Neural progenitor cell (in vitro differentiated cells): ENCODE measurements at regions not wholly inside any gene's neighbourhood (a gene's known extent, or its start where the extent isn't known, plus 50 kb on each side); places are given as distances from the start of the nearest gene placed in this dataset.

Experiments
- DNase-seq: peaks from one replicate; pipeline ENCODE4 v3.0.0-alpha.2; 2016; ENCODE audit warnings: low spot score
- H2AFZ ChIP-seq: fragments of 200-600 bp; sonication (generic); replicated peaks from 2 replicates; pipeline ENCODE4 v1.6.1; 2016; ENCODE audit warnings: antibody characterized with exemption
- H3F3A ChIP-seq: fragments of 200-600 bp; sonication (generic); 2 replicates; pipeline ENCODE4 v1.6.1; 2016; ENCODE audit warnings: antibody characterized with exemption, low read depth
- H3K27ac ChIP-seq: fragments of 200-600 bp; sonication (generic); 2 replicates; pipeline ENCODE4 v1.5.1; 2016; ENCODE audit warnings: mild to moderate bottlenecking
- H3K27me3 ChIP-seq: fragments of 200-600 bp; sonication (generic); 2 replicates; pipeline ENCODE4 v1.6.1; 2016; ENCODE audit warnings: mild to moderate bottlenecking, moderate library complexity
- H3K36me3 ChIP-seq: fragments of 200-600 bp; sonication (generic); 2 replicates; pipeline ENCODE4 v1.5.1; 2016
- H3K4me1 ChIP-seq: fragments of 200-600 bp; sonication (generic); 2 replicates; pipeline ENCODE4 v1.6.1; 2016; ENCODE audit warnings: mixed run types
- H3K4me2 ChIP-seq: fragments of 200-600 bp; sonication (generic); 2 replicates; pipeline ENCODE4 v1.6.1; 2016
- H3K4me3 ChIP-seq: fragments of 200-600 bp; sonication (generic); 2 replicates; pipeline ENCODE4 v1.5.1; 2016
- H3K79me2 ChIP-seq: fragments of 200-600 bp; sonication (generic); 2 replicates; pipeline ENCODE4 v1.6.1; 2016; ENCODE audit warnings: low read depth
- H3K9ac ChIP-seq: fragments of 200-600 bp; sonication (generic); 2 replicates; pipeline ENCODE4 v1.6.1; 2016
- H3K9me3 ChIP-seq: fragments of 200-600 bp; sonication (generic); 2 replicates; pipeline ENCODE4 v1.5.1; 2016; ENCODE audit warnings: low read depth
- H4K20me1 ChIP-seq: fragments of 200-600 bp; sonication (generic); 2 replicates; pipeline ENCODE4 v1.6.1; 2016; ENCODE audit warnings: low read depth
- H3K27ac Mint-ChIP-seq: 3 replicates; pipeline ENCODE4 v1.8.0; 2021; ENCODE audit warnings: mixed read lengths
- H3K27me3 Mint-ChIP-seq: 2 replicates; pipeline ENCODE4 v1.8.0; 2022; ENCODE audit warnings: low read depth, mild to moderate bottlenecking, inconsistent platforms, moderate library complexity, mixed read lengths; ENCODE audit not compliant: insufficient read depth
- H3K36me3 Mint-ChIP-seq: 3 replicates; pipeline ENCODE4 v1.8.0; 2021; ENCODE audit warnings: mixed read lengths
- H3K4me1 Mint-ChIP-seq: 3 replicates; pipeline ENCODE4 v1.8.0; 2021; ENCODE audit warnings: mixed read lengths
- H3K4me3 Mint-ChIP-seq: 3 replicates; pipeline ENCODE4 v1.8.0; 2021; ENCODE audit warnings: mild to moderate bottlenecking, moderate library complexity, mixed read lengths
- H3K9me3 Mint-ChIP-seq: 3 replicates; pipeline ENCODE4 v1.8.0; 2020; ENCODE audit warnings: mixed read lengths
- CTCF ChIP-seq: fragments of 200-600 bp; sonication (generic); IDR thresholded peaks from 2 replicates; pipeline ENCODE4 v1.5.1; 2017; ENCODE audit warnings: antibody characterized with exemption, mild to moderate bottlenecking
- EZH2 ChIP-seq: fragments of 200-600 bp; sonication (generic); IDR thresholded peaks from 2 replicates; pipeline ENCODE4 v1.6.1; 2017; ENCODE audit warnings: antibody characterized with exemption, mild to moderate bottlenecking, moderate library complexity
- EZH2phosphoT487 ChIP-seq: fragments of 200-600 bp; sonication (generic); IDR thresholded peaks from 2 replicates; pipeline ENCODE4 v1.6.1; 2017; ENCODE audit warnings: antibody characterized with exemption

GRCh38 chr13:26934096-26934495 is 173.5 kb upstream of the GPR12 start:
- H3K4me2 ChIP-seq = no peak overlapping the region

GRCh38 chr13:26932465-26932864 is 171.9 kb upstream of the GPR12 start:
- no peak for TF ChIP-seq EZH2
- Histone ChIP-seq H3K36me3 (no peaks in the 10 kb centered on the region), H3K27me3 (peaks cover 3% of the 10 kb centered on the region), H3K4me2 (no peak overlapping the region), H3K4me3 (no peak overlapping the region), H2AFZ (no peak overlapping the region), H3F3A (no peaks in the 10 kb centered on the region), H3K27ac (no peak overlapping the region), H3K79me2 (no peaks in the 10 kb centered on the region), H3K9ac (no peak overlapping the region), H3K4me1 (no peaks in the 10 kb centered on the region), H3K9me3 (no peaks in the 10 kb centered on the region), H4K20me1 (no peaks in the 10 kb centered on the region)
- Mint-ChIP-seq H3K9me3 (no peaks in the 10 kb centered on the region), H3K4me3 (no peak overlapping the region), H3K36me3 (no peaks in the 10 kb centered on the region), H3K4me1 (no peaks in the 10 kb centered on the region), H3K27me3 (peaks cover 9% of the 10 kb centered on the region), H3K27ac (no peak overlapping the region)
- DNase-seq = no peak

More at GRCh38 chr13:26934096-26934495, 173.5 kb upstream of the GPR12 start:
- Histone ChIP-seq H3K36me3 (no peaks in the 10 kb centered on the region), H3K9me3 (no peaks in the 10 kb centered on the region), H3F3A (no peaks in the 10 kb centered on the region), H3K4me1 (no peaks in the 10 kb centered on the region), H3K79me2 (no peaks in the 10 kb centered on the region), H3K9ac (no peak overlapping the region), H4K20me1 (no peaks in the 10 kb centered on the region), H3K27me3 (peaks cover 3% of the 10 kb centered on the region), H3K4me3 (no peak overlapping the region), H2AFZ (no peak overlapping the region), H3K27ac (no peak overlapping the region)
- Mint-ChIP-seq H3K4me1 (no peaks in the 10 kb centered on the region), H3K9me3 (no peaks in the 10 kb centered on the region), H3K4me3 (no peak overlapping the region), H3K36me3 (no peaks in the 10 kb centered on the region), H3K27ac (no peak overlapping the region), H3K27me3 (peaks cover 9% of the 10 kb centered on the region)
- no peak for DNase-seq
- TF ChIP-seq EZH2phosphoT487 = no peak
- no peak for TF ChIP-seq CTCF
- TF ChIP-seq EZH2 = no peak

GRCh38 chr13:26929971-26930730 is 169.6 kb upstream of the GPR12 start:
- H3K27ac Mint-ChIP-seq = no peak overlapping the region
- H3K4me1 Mint-ChIP-seq = no peaks in the 10 kb centered on the region
- H3K79me2 ChIP-seq = no peaks in the 10 kb centered on the region
- no peaks in the 10 kb centered on the region for H3K9me3 ChIP-seq
- no peak overlapping the region for H3K9ac ChIP-seq
- peak; percentile 87 for DNase-seq
- H2AFZ ChIP-seq = peak overlapping the region; percentile 86
- peak overlapping the region; percentile 64 for H3K4me3 Mint-ChIP-seq
- H3K4me1 ChIP-seq = no peaks in the 10 kb centered on the region
- no peaks in the 10 kb centered on the region for H4K20me1 ChIP-seq
- no peaks in the 10 kb centered on the region for H3F3A ChIP-seq
- no peaks in the 10 kb centered on the region for H3K36me3 Mint-ChIP-seq
- H3K27me3 ChIP-seq = peaks cover 3% of the 10 kb centered on the region
- H3K27ac ChIP-seq = no peak overlapping the region
- no peaks in the 10 kb centered on the region for H3K36me3 ChIP-seq
- TF ChIP-seq CTCF (peak; percentile 96), EZH2 (no peak)
- no peaks in the 10 kb centered on the region for H3K9me3 Mint-ChIP-seq
- H3K4me2 ChIP-seq = peak overlapping the region; percentile 71
- peaks cover 7% of the 10 kb centered on the region for H3K27me3 Mint-ChIP-seq
- H3K4me3 ChIP-seq = peak overlapping the region; percentile 29

GRCh38 chr13:26927511-26927910 is 166.9 kb upstream of the GPR12 start:
- Histone ChIP-seq H4K20me1 (no peaks in the 10 kb centered on the region), H3K27ac (no peak overlapping the region), H3K4me2 (no peak overlapping the region), H3K9ac (no peak overlapping the region), H3K27me3 (peaks cover 3% of the 10 kb centered on the region), H3K4me3 (no peak overlapping the region), H3K4me1 (no peaks in the 10 kb centered on the region), H3K36me3 (no peaks in the 10 kb centered on the region), H2AFZ (no peak overlapping the region), H3K9me3 (no peaks in the 10 kb centered on the region), H3K79me2 (no peaks in the 10 kb centered on the region), H3F3A (no peaks in the 10 kb centered on the region)
- Mint-ChIP-seq H3K27me3 (peaks cover 11% of the 10 kb centered on the region), H3K4me3 (no peak overlapping the region), H3K9me3 (no peaks in the 10 kb centered on the region), H3K27ac (no peak overlapping the region), H3K4me1 (peaks cover 4% of the 10 kb centered on the region), H3K36me3 (no peaks in the 10 kb centered on the region)
- no peak for DNase-seq
- TF ChIP-seq CTCF (no peak), EZH2phosphoT487 (no peak), EZH2 (no peak)
